A549 (cell line): ENCODE measurements at regions not wholly inside any gene's neighbourhood (a gene's known extent, or its start where the extent isn't known, plus 50 kb on each side); places are given as distances from the start of the nearest gene placed in this dataset.

ENCODE experiments used
- CHD4 ChIP-seq: fragments of 200-600 bp; sonication (generic); IDR thresholded peaks from 2 replicates; pipeline ENCODE4 v1.6.1; 2016; ENCODE audit warnings: antibody characterized with exemption, mild to moderate bottlenecking, borderline replicate concordance
- KDM1A ChIP-seq: fragments of 200-600 bp; sonication (generic); IDR thresholded peaks from 2 replicates; pipeline ENCODE4 v1.6.1; 2016; ENCODE audit warnings: low read depth, mild to moderate bottlenecking
- POLR2A ChIP-seq: IDR thresholded peaks from 2 replicates; pipeline ENCODE4 v1.6.1; 2012; ENCODE audit warnings: mild to moderate bottlenecking, low read length
- SREBF2 ChIP-seq: fragments of 450-650 bp; IDR thresholded peaks from 2 replicates; pipeline ENCODE4 v1.6.1; 2014; ENCODE audit warnings: mild to moderate bottlenecking, moderate library complexity

- TF ChIP-seq CHD4 (no peak), SREBF2 (no peak), POLR2A (no peak), KDM1A (no peak)
These were observed 68.9 kb upstream of the NCK2 start for GRCh38 chr2:105675841-105676240.
